CD4-positive, alpha-beta T cell treated with Interleukin-17A for 1 hour (primary cell): ENCODE measurements at regions not wholly inside any gene's neighbourhood (a gene's known extent, or its start where the extent isn't known, plus 50 kb on each side); places are given as distances from the start of the nearest gene placed in this dataset.

Experiments used
- DNase-seq: peaks from one replicate; pipeline ENCODE4 v3.0.0-alpha.2; 2020

DNA sequence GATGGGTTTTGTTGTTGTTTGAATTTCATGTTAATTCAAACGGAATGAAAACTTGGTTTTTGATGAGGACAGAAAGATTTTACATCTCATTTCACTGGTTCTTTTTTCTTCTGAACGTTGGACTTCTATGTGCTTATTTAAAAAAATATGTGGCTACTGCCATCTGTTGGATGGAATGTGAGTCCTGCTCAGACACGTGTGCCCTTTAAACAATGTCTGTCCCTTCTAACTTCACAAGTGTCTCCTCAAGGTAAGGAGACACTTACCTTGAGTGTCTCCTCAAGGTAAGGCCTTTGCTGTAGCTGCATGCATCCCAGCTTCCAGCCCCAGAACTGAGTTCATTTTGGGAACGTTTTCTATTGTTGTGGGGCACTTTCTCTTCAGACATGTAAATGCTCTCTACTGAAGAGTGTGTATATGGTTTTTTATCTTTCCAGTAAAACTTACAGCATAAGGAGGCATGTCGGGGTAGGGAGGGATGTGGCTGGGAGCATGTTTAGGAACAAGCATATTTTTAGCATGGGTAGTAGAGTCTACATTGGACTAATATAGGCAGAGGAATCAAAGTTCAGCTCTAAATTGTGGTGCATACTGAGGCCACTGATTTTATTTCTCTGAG lies 63.1 kb upstream of the UBE3A start:
- DNase-seq, result peak; percentile 8

DNA sequence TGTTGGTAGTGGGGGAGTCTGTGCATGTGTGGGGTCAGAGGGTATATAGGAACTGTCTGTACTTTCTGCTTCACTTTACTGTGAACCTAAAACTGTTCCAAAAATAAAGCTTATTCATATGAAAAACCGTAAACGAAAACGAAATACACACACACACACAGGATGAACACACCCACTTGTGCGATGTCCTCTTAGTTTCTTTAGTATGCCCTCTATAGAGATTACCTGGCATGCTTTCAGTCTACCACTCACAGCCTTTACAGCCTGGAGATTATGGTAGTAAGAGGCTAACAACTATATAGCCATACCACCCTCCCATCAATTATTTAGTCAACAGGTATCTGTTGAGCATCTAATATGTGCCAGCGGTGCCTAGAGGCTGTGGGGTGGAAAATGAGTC lies 60.0 kb upstream of the UBE3A start:
- no peak for DNase-seq

DNA sequence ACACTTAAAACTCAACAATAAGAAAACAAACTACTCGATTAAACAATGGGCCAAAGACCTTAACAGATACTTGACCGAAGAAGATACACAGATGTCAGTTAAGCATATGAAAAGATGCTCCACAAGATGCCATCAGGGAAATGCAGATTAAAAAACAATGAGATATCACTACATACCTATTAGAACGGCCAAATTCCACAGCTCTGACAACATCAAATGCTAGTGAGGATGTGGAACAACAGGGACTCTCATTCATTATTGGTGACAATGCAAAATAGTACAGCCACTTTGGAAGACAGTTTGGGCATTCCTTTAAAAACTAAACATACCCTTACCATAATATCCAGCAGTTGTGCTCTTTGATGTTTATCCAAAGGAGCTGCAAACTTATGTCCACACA lies 59.1 kb upstream of the UBE3A start:
- no peak for DNase-seq

DNA sequence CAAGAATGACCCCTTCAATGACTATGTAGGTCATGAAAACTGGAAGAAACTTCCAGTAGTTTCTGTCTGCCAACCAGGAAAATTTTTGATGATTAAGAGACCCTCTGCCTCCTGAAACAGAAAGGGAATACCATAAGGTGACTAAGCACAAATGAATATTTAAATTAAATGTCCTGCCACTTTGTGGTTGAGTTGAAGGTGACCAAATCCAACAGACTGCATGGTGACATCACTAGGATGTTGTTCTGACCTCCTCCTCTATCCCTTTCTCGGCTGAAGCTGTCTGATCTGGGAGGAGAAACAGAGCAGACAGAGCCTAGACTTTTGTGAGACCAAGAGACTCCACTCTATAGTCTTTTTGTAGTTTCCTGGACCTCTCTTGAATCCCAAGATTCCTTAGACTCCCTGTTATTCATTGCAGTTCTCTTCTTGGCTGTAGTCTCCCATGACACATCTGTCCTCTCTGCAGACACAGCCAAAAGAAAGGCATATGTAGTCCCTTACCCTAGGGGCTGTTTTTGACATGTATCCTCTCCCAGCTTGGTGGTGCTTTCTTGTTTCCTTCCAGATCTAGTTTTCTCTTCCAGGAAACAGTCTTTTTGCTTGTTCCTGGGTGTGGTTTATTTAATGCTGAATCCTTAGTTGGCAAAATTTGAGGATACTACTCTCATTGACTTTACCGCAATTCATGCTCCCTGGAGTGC lies 55.2 kb upstream of the UBE3A start:
- no peak for DNase-seq

DNA sequence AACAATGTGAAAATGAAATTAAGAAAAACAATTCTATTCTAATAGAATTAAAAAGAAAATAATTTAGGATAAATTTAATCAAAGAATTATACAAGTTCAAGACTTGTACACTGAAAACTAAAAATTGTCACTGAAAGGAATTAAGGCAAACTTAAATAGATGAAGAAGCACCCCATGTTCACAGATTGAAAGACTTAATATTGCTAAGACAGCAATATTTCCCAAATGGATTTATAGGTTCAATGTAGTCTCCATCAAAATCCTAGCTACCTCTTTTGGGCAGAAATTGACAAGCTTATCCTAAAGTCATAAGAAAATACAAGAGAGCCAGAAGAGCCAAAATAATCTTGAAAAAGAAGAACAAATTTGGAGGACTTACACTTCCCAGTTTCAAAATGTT lies 53.5 kb upstream of the UBE3A start:
- DNase-seq, result no peak
